COR-L47 (cell line): ENCODE measurements at regions not wholly inside any gene's neighbourhood (a gene's known extent, or its start where the extent isn't known, plus 50 kb on each side); places are given as distances from the start of the nearest gene placed in this dataset.
"Not testable (repeated sequence)": the region's sequence is repeated elsewhere in the genome, so short reads cannot be mapped to it uniquely, and the experiment has no call there.

ENCODE experiments used
- DNase-seq: peaks from one replicate; lab custom pipeline; 2025; lab: John Stamatoyannopoulos, UW

DNA sequence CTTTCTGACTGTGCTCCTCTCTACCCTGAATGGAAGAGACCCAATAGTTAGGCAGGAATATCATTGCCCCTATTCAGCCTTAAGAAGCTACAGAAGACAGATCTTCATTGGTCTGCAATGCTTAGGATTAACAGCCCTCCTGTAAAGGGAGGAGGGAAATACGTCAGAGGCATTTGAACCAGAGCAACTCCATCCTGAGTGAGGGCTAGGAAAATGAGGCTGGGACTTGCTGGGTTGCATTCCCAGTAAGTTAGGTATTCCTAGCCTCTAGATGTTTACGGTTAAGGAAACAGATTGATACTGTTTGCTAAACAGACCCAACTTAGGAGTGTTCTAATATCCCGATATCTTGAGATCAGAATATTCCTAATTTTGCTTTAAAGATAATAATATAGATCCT, 63.5 kb downstream of the PCDH18 start:
- no peak for DNase-seq

DNA sequence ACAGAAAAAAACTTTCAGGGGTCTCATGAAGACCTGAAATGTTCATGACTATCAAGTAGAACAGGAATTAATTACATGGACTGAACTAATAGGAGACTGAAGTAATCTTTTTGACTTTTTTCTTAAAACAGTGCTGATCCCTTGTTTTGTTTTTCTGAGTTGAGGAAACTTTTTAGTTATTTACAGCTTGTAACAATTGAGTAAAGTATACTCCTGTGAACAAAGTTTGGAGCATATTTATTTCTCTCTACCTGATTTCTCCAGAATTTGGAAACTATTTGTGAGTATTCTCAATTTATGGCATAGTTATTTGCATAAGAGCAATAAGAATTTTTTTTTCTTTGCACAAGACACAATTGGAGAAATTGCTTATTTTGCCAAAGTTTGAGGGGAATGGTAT, 64.8 kb downstream of the PCDH18 start:
- DNase-seq = no peak

- DNase-seq = no peak
Observed at GRCh38 chr4:137463377-137464003, 68.8 kb downstream of the PCDH18 start.

GRCh38 chr4:137455647-137456321, 76.5 kb downstream of the PCDH18 start:
- DNase-seq = no peak

GRCh38 chr4:137454767-137455166, 77.5 kb downstream of the PCDH18 start:
- no peak for DNase-seq

- DNase-seq = no peak
Observed at GRCh38 chr4:137452799-137453198, 79.5 kb downstream of the PCDH18 start.

DNA sequence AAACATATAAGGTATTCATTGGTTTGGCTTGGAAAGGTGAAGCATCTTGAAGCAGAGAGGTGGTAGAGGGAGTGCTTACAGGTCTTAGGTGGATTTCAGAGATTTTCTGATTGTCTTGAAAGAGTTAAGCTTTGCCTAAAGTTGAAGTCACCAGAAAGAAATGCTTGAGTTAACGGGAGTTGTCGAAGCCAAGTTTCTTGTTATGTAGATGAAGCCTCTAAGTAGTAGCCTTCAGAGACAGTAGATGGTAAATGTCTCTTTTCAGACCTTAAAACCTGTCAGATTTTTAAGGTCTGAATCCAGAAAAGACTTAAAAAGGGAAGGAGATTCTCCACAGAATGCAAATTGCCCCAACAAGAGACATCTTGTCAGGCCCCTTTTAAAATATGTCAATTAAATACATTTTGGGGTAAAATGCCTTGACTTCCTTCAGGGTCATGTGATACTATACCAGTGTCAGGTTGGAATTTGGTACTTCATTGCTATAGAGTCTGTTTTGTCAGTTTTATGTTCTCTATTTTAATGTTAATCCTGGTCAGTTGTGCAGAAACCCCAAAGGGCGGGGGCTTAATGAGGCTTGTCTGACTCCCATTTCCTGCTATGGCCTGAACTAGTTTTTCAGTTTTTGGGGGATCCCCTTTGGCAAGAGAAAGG, 81.0 kb downstream of the PCDH18 start:
- no peak for DNase-seq

GRCh38 chr4:137448402-137448801, 83.9 kb downstream of the PCDH18 start:
- no peak for DNase-seq

- DNase-seq = no peak
Observed at GRCh38 chr4:137446071-137446470, 86.2 kb downstream of the PCDH18 start.

- DNase-seq = no peak
Observed at GRCh38 chr4:137443031-137443800, 89.1 kb downstream of the PCDH18 start.

- no peak for DNase-seq
Observed at GRCh38 chr4:137432446-137433311, 99.6 kb downstream of the PCDH18 start.

GRCh38 chr4:137430171-137430570, 102.1 kb downstream of the PCDH18 start:
- no peak for DNase-seq

DNA sequence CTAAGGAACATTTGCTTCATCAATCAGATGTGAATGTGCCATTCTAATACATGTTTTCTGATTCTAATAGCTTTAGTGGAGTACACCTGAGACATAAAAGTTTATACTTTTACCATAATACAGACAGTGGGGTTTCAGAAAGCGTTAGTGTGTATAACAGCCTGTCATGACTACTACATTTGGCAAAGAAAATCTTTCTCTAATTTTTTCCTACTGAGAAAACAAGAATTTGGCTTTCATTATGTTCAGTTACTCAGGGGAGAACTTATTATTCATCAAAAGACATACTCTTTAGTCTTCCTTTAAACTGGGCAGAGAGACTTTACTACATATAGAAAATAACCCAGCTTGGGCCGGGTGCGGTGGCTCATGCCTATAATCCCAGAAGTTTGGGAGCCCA, 104.9 kb downstream of the PCDH18 start:
- DNase-seq = no peak

DNA sequence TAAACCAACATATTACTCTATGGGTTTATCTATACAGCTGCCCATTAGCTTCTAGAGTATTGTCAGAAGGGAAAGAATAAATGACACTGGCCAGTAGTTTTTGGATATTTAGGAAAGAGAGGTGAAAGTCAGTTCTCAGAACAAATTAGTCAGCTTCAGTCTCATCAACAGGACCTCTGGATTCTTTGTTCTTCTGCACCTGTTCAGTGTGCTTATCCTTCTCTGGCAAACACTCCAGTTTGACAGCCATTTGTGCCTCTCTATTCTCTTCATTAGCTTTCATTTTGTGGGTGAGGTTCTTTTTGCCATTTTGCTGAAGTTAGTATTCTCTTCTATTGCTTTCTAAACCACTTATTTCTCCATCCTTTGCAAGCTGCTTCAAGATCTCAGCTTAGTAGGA, 107.0 kb downstream of the PCDH18 start:
- no peak for DNase-seq

DNA sequence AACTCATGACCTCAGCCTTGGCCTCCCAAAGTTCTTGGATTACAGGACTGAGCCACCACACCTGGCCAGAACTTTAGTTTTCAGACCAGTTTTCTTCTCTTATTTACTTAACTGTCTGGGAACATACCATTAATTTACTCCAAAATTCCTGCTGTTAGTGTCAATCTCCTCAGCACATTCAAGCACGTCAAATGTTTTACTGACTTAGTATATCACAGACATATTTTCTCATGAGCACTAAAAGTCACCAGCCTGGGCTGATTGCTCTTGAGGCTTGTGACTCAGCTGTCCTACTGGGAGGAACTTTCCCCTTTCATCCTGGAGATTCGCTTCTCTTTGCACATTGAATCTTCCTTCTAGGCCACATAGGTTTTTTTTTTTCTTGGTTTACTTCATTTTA, 109.6 kb downstream of the PCDH18 start:
- no peak for DNase-seq

GRCh38 chr4:137421796-137422195, 110.5 kb downstream of the PCDH18 start:
- DNase-seq = no peak

DNA sequence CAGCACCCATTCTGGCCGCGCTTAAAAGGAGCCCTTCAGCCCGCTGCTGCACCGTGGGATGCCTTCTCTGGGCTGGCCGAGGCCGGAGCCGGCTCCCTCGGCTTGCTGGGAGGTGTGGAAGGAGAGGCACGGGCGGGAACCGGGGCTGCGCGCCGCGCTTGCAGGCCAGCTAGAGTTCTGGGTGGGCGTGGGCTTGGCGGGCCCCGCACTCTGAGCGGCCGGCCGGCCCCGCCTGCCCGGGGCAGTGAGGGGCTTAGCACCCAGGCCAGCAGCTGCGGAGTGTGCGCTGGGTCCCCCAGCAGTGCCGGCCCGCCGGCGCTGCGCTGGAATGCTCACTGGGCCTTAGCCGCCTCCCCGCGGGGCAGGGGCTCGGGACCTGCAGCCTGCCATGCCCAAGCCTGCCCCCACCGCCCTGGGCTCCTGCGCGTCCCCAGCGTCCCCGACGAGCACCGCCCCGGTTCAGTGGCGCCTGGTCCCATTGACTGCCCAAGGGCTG, 111.3 kb downstream of the PCDH18 start:
- no peak for DNase-seq

DNA sequence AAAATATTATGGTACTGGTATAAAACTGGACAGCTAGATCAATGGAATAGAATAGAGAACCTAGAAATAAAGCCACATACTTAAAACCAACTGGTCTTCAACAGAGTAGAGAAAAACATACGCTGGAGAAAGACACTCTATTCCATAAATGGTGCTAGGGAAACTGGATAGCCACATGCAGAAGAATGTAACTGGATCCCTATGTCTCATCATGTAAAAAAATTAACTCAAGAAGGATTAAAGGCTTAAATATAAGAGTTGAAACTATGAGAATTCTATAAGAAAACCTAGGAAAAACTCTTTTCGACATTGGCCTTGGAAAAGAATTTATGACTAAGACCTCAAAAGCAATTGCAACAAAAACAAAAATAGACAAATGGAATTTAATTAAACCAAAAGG, 114.6 kb downstream of the PCDH18 start:
- no peak for DNase-seq

DNA sequence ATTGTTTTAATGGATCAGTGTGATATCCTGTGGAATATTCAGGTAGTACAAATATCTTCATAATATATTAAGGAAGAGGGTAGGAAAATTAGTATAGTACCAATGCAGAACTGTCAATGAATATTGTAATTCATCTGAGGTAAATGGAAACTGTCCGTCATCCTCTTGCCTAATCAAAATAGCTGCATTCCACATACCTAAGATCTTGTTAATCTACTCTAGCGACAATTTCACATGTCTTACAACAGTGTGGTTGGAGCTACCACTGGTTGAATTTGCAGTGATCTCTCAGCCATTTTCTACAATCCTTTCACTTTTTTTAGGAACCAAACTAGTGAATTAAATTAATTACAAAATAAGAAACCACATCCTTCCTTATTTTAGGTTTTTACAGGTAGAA, 117.5 kb downstream of the PCDH18 start:
- no peak for DNase-seq

GRCh38 chr4:137408527-137409177, 123.6 kb downstream of the PCDH18 start:
- DNase-seq = no peak

DNA sequence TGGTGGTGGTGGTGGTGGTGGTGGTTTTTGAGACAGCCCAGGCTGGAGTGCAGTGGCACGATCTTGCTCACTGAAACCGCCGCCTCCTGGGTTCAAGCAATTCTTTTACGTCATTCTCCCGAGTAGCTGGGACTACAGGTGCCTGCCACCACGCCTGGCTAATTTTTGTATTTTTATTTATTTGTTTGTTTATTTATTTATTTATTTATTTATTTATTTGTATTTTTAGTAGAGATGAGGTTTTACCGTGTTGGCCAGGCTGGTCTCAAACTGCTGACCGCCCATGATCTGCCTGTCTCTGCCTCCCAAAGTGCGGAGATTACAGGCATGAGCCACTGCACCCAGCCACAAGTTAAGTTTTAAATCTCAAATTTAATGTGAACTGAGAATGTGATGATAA, 126.5 kb downstream of the PCDH18 start:
- DNase-seq = not testable (repeated sequence)
